Inflammatory macrophage (primary cell): ENCODE measurements at regions not wholly inside any gene's neighbourhood (a gene's known extent, or its start where the extent isn't known, plus 50 kb on each side); places are given as distances from the start of the nearest gene placed in this dataset.
"Not testable (repeated sequence)": the region's sequence is repeated elsewhere in the genome, so short reads cannot be mapped to it uniquely, and the experiment has no call there.

Experiments used
- DNase-seq, 2 donors: peaks; one replicate each; pipeline ENCODE4 v3.0.0-alpha.2; 2020 to 2022

GRCh38 chr3:163533381-163533780, 1544.9 kb downstream of the SI start:
- DNase-seq = no peak

DNA sequence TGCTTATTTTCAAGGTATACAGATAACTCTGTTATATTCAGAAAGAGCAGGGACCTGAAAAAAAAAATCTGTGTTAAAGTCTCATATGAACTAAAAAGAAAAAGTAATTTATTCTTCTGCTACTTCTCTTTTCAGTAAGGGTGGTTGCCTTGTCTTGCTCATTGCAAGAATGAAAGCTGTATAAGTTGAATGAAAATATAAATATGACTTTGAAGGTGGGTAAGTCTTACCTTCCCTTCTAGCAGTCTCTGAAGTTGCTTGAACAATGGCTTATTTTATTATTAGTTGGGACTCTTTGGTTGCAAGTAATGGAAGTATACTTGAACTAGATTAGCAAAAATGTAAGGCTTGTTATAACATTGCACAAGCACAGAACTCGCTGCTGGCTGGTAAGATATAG, 1554.9 kb downstream of the SI start:
- DNase-seq = no peak

DNA sequence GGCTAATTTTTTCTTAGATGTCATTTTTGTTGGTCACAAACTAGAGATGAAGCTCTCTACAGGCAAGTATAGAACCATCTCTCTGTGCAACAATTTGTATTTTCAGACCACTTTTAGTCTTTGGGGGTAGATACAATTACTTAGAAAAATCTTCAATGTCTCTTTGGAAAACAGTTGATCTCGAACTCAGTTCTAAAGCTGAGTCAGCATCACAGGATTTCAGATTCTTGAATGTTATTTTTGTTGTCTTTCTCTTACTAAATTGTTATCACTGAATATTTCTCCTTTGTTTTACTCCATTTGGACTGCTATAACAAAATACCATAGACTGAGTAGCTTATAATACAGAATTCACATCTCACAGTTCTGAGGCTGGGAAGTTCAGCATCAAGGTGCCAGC, 1557.0 kb downstream of the SI start:
- no peak for DNase-seq

DNA sequence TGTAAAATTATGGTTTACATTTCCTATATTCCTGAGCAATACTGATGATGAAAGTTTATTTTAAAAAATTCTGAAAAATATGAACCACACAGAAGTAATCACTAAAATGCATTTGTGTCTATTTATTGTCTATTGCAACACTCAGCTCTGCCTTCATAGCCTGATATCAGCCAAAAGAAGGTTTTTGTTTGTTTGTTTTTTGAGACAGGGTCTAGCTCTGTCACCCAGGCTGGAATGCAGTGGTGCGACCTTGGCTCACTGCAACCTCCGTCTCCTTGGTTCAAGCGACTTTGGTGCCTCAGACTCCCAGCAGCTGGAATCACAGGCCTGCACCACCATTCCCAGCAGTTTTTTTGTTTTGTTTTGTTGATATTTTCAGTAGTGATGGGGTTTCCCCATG, 1560.2 kb downstream of the SI start:
- no peak for DNase-seq

DNA sequence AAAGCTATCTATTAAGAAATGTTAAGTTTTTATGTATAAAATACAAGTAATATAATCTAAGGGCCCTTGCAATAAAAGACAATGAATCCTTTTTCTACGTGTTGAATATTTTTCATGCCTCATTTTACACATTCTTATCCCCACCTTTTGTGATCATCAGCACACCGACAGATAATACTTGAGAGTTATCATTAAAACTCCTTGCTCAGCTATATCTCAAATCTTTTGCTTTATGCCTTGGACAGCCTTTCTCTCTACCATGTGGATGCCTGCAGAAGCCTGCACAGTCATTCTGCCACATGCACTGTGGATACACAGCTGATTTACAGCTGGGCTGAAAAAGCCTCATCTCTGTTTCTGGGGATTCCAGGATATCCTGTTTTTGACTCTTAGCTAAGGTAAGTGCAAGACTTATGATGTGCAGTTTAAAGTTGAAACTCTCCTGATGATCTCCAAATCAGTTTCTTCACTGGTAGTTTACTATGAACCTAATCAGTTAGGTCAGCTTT, 1565.1 kb downstream of the SI start:
- DNase-seq = no peak

DNA sequence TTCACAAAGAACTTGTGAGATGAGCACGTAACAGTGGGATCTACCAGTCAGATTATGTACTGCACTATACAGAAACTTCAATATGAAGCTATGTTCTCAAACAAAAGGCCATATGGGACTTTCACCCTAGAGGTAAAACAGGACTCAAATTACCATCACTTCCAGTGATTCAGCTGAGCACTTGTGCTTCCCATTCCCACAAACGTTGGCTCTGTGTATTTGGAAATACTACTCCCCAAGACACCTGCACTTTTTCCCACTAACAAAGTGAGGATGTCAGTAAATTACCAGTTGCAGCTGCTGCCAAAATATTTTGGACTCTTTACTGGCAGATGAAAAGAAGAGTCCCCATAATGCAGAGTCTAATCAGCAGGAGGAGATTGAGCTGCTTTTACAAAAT, 1570.1 kb downstream of the SI start:
- DNase-seq = no peak

DNA sequence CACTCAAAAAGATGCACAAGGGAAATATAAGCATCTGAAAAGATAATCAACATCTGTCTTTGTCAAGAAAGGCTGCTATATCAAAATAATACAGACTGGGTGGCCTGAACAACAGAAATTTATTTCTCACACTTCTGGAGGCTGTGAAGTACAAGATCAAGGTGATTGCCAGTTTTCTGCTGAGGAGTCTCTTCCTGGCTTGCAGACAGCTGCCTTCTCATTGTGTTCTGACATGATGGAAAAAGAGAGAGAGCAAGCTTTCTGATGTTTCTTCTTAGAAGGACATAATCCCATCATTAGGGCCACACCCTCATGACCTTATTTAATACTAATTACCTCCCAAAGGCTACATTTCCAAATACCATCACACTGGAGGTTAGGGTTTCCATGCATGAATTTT, 1573.3 kb downstream of the SI start:
- no peak for DNase-seq

- DNase-seq = not testable (repeated sequence)
Observed at GRCh38 chr3:163499736-163500219, 1578.5 kb downstream of the SI start.

GRCh38 chr3:163498842-163499735, 1579.2 kb downstream of the SI start:
- DNase-seq = not testable (repeated sequence)

DNA sequence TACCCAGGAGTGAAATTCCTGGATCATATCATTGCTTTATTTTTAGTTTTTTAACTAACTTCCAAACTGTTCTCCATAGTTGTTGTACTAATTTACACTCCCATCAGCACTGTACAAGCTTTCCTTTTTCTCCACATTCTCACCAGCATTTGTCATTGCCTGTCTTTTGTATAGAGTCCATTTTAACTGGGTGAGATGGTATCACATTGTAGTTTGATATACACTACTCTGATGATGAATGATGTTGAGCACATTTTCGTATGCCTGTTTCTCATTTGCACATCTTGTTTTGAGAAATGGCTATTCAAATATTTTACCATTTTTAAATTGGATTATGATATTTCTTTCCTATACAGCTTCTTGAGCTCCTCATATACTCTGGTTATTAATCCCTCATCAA, 1586.6 kb downstream of the SI start:
- no peak for DNase-seq

- peak; percentile 20 to 40 for DNase-seq
Observed at GRCh38 chr3:163490119-163490518, 1588.2 kb downstream of the SI start.

GRCh38 chr3:163482695-163483094, 1595.6 kb downstream of the SI start:
- no peak for DNase-seq

GRCh38 chr3:163481738-163482137, 1596.6 kb downstream of the SI start:
- no peak for DNase-seq

DNA sequence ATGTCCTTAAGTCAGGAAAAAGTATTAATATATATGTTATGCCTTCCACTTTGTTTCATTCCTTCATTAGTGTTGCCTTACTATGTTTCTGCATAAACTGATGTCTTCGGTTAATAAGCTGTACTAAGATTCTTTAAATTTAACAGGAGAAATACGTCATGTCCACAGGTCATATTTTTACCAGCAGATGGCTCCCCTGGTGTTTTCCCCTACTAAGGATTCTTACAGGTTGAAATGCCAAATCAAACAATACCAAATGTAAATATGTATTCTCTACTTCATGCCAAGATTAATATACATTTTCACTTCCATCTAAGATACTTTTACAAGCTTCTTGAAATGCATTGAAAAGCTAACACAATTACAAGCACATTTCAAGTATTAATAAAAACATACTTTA, 1602.1 kb downstream of the SI start:
- DNase-seq = no peak

DNA sequence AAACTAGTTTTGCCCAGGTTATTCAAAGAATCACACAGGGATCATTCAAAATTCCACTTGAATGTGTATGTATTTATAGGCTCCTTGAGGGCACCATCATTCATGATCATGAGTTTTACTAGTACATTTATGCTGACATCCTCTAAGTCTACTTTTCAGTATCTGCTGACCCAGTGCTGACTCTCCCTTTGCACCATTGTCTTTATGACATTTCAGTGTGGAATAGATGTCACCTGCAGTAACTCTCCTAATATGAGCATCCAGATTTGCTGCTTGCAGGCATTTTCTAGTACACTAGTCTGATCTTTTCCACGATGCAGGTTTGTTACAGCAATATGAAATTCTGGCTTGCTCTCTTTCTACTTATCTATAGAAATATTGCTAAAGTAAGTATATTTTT, 1603.5 kb downstream of the SI start:
- no peak for DNase-seq

DNA sequence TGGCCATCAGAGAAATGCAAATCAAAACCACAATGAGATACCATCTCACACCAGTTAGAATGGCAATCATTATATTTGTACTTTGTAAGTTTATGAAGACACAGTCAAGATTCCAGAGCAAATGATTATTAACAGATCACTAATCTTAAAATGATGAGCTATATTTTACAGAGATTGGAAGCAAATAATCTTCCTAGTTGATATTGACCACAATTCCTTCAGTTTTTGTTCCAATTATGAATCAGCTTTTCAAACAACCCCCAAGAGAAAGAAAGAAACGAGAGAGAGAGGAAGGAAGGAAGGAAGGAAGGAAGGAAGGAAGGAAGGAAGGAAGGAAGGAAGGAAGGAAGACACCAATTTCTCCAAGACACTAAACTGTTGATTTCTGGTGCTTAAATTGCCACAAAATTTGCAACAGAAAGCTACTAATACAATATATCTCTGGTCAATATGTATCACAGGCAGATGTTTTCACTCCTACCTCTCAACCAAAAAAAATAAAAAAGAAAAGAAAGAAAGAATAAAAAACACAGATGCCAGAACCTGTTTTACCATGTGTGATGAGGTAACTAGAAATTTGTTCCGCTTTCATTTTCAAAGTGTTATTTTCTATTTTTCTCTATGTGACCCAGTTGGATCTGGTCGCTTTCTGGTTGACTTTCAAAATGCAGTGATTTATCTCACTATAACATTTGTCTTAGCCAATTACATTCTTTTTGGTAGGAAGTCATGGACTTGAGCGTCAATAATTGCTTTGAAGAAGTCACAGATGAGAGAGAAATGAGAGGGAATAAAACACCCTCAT, 1609.6 kb downstream of the SI start:
- no peak for DNase-seq

DNA sequence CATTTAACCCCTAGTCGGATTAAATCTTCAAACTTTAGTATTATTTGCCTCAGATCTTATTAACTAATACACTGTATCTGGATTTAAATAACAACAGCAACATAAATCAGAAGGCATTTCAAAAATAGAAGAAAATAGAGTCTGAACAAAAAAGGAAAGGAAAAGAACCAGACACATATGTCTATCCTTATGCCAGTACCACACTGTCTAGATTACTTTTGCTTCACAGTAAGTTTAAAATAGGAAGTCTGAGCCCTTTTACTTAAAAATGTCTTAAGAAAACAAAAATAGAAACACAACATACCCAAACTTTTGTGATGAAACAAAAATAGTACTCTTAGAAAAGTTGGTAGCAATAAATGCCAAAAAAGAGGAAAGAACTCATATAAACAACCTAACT, 1615.8 kb downstream of the SI start:
- DNase-seq = no peak

DNA sequence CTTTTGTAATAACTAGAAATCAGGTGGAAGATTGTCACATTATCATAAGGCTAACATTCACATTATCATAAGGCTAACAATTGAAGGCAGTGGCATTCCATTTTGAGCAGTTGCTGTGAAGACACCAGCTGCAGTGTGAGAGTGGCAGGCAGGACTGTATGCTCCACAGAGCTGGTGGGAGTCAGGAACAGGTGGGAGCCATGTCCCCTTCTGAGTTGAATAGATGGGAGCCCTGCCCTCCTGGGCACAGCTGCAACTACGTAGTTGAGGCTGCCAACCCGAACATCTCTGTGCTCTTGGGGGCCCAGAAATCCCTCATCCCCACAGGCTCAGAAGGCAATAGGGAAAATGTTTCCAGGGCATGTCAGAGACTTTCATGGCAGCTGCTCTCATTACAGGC, 1627.6 kb downstream of the SI start:
- DNase-seq = no peak

- no peak for DNase-seq
Observed at GRCh38 chr3:163438760-163439159, 1639.5 kb downstream of the SI start.

DNA sequence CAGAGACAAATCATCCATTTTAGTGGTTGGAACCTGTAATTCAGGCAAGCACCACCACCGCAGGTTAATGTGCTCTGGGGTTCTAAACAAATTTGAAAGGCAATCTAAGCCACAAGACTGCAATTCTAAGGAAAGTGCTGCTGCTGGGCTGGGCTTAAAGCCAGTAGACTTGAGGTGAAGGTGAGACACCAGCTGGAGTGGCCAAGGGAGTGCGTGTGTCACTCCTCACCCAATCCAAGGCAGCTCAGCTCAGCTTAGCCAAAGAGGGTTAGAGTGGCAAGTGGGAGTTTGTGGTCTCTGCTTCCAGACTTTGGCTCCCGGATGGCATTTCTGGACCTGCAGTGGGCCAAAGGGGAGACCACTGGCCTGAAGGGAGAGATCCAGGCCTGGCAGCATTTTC, 1655.6 kb downstream of the SI start:
- DNase-seq = no peak

DNA sequence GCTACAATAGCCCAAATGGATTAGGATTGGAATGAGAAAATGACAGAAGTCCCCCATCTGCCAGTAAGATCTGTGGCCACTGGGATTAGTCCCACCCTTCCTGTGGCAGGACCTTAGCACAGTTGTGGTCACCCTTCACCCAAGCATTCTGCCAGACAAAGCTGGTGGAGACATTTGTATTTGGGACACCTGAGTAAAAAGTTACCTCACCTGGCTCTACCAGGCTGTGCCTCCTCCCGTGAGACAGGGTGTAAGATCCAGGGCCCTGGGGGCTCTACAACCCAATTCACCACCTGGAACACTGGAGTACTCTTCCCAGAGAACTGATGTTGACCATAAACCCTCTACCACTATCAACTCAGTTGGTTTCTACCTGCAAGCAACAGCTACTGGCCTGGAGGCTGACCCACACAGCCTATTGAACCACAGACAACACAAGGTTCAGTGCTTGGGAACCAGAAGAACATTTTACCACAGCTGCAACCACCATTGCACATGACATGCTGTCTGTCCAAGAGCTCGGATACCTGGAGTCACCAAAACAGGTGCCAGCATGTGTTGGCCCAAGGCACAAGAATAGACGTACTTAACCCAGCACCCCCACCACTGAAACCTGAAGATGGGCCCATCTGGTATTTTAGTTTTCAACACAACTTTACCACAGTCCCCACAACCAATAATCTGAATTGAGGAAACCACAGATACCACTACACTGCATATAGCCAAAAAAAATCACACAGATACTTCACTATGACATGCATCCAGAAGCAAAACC, 1686.7 kb downstream of the SI start:
- no peak for DNase-seq

GRCh38 chr3:163384383-163384782, 1693.9 kb downstream of the SI start:
- DNase-seq = no peak

DNA sequence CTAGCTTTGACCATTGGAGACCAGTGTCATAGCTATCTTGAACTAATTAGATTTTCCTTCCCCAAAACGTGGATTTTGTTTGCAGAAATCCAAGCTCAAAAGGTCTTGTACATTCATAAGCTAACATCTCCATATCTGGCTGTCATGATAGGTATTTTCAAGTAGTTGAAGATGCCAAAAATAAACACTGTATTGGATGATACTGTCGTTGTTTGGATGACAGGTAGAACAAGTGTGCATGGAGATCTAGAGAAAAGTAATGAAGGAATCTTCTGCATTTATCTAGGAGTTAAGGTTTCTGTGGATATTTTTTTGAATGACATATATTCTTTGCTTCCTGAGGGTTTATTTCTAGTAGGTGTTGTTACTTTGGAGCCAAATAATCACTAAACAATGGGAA, 1696.1 kb downstream of the SI start:
- no peak for DNase-seq
